OCI-LY3 (cell line): ENCODE measurements at regions not wholly inside any gene's neighbourhood (a gene's known extent, or its start where the extent isn't known, plus 50 kb on each side); places are given as distances from the start of the nearest gene placed in this dataset.

Experiments
- EZH2phosphoT487 ChIP-seq: fragments of 200-600 bp; shearing (Covaris generic); IDR thresholded peaks from 2 replicates; pipeline ENCODE4 v1.6.1; 2018; ENCODE audit warnings: antibody characterized with exemption, mixed run types, low read depth
- TF ChIP-seq, protein P1 (sequence below): fragments of 200-600, 300-600 bp; sonication (generic); IDR thresholded peaks from 2 replicates; pipeline ENCODE4 v1.5.1; 2014; ENCODE audit warnings: antibody characterized with exemption, low read length, low read depth

DNA sequence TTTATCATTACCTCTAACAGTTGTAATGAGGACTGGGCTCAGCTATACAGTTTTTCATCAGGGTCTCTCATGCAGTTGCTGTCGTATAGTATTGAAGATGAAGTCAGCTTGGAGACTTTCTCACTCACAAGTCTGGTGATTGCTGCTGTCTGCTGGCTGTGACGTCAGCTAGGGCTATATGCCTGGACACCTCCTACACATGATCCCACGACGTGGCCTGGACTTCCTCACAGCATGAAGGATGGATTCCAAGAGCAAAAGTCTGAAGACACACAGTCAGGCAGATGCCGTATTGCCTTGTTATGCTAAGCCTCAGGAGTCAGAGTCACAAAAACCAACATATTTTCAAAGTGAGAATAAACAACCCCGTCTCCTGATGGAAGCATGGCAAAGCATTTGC lies 193.3 kb downstream of the LURAP1L start:
- TF ChIP-seq, protein P1, sequence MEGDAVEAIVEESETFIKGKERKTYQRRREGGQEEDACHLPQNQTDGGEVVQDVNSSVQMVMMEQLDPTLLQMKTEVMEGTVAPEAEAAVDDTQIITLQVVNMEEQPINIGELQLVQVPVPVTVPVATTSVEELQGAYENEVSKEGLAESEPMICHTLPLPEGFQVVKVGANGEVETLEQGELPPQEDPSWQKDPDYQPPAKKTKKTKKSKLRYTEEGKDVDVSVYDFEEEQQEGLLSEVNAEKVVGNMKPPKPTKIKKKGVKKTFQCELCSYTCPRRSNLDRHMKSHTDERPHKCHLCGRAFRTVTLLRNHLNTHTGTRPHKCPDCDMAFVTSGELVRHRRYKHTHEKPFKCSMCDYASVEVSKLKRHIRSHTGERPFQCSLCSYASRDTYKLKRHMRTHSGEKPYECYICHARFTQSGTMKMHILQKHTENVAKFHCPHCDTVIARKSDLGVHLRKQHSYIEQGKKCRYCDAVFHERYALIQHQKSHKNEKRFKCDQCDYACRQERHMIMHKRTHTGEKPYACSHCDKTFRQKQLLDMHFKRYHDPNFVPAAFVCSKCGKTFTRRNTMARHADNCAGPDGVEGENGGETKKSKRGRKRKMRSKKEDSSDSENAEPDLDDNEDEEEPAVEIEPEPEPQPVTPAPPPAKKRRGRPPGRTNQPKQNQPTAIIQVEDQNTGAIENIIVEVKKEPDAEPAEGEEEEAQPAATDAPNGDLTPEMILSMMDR, result no peak
- TF ChIP-seq EZH2phosphoT487, result no peak
